ENCODE measurements at regions not wholly inside any gene's neighbourhood (a gene's known extent, or its start where the extent isn't known, plus 50 kb on each side); places are given as distances from the start of the nearest gene placed in this dataset.

DNA sequence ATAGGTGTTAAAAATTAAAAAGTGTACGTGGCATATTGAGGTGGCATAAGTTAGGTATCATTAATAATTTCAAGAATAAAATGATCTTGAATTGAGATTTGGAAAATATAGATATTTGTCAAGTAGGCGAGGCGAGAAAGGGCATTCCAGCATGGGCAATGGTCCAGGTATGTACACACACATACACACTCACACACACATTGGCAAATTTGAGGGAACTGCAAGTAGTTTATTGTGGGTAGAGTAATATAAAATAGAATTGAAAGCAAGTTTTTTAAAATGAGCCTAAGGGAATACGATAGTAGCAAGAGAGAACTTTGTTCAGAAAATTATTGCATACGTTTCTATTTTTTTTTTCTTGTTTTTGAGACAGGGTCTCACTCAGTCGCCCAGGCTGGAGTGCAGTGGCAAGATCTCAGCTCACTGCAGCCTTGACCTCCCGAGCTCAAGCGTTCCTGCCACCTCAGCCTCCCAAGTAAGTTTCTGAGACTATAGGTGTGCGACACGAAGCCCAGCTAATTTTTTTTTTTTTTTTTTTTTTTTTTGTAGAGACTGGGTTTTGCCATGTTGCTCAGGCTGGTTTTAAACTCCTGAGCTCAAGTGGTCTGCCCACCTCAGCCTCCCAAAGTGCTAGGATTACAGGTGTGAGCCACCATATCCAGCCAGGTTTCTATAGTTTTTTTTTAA is 96.7 kb upstream of the SLC39A10 start:
- Histone ChIP-seq H3K27me3 (ENCODE audit: insufficient read depth, low read length) (no peaks in the 10 kb centered on the region), H3K9me3 (ENCODE audit: low read depth, low read length) (no peaks in the 10 kb centered on the region), H3K79me2 (ENCODE audit: insufficient read depth, low read length) (no peaks in the 10 kb centered on the region), H3K4me2 (ENCODE audit: insufficient read depth, low read length) (peak overlapping the region; percentile 35), H3K36me3 (ENCODE audit: insufficient read depth, low read length) (no peaks in the 10 kb centered on the region), H3K27ac (ENCODE audit: low read depth, low read length) (peak overlapping the region; percentile 95), H4K20me1 (ENCODE audit: insufficient read depth, low read length) (no peaks in the 10 kb centered on the region), H3K4me3 (ENCODE audit: insufficient read depth, low read length) (no peak overlapping the region), H3K4me1 (ENCODE audit: insufficient read depth, low read length) (peaks cover 54% of the 10 kb centered on the region), H2AFZ (ENCODE audit: low read length) (no peak overlapping the region)
- no peak for DNase-seq (ENCODE audit: insufficient read length, low spot score, missing footprints)
- no peak for TF ChIP-seq CTCF (IDR thresholded peaks at IDR 0.05; ENCODE audit: extremely low read depth, low read depth, low read length)

DNA sequence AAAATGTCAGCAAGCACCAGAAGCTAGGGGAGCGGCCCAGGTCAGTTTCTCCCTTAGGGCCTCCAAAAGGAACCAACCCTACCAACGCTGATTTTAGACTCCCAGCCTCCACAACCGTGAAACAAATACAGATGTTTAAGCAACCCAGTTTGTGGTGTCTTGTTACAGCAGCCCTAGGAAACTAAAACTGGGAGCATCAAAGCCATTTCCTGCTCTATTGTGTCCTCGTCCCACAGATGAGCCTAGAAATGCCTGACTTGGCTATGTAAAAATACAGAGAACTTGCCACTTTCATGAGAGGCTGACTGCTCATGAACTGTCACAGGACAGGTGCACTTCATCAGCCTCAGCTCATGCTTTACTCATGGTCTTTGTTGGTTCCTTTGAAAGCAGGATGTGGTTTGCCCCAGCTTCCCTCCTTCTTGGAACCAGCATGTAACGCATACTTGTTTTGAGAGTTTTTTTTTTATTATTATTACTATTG is 97.6 kb upstream of the SLC39A10 start:
- Histone ChIP-seq H3K9me3 (ENCODE audit: low read depth, low read length) (no peaks in the 10 kb centered on the region), H3K79me2 (ENCODE audit: insufficient read depth, low read length) (no peaks in the 10 kb centered on the region), H3K4me1 (ENCODE audit: insufficient read depth, low read length) (peaks cover 46% of the 10 kb centered on the region), H3K27ac (ENCODE audit: low read depth, low read length) (peak overlapping the region; percentile 95), H4K20me1 (ENCODE audit: insufficient read depth, low read length) (no peaks in the 10 kb centered on the region), H3K4me3 (ENCODE audit: insufficient read depth, low read length) (no peak overlapping the region), H3K4me2 (ENCODE audit: insufficient read depth, low read length) (no peak overlapping the region), H2AFZ (ENCODE audit: low read length) (peak overlapping the region; percentile 47), H3K27me3 (ENCODE audit: insufficient read depth, low read length) (no peaks in the 10 kb centered on the region), H3K36me3 (ENCODE audit: insufficient read depth, low read length) (no peaks in the 10 kb centered on the region)
- TF ChIP-seq CTCF (IDR thresholded peaks at IDR 0.05; ENCODE audit: extremely low read depth, low read depth, low read length) = no peak
- no peak for DNase-seq (ENCODE audit: insufficient read length, low spot score, missing footprints)

DNA sequence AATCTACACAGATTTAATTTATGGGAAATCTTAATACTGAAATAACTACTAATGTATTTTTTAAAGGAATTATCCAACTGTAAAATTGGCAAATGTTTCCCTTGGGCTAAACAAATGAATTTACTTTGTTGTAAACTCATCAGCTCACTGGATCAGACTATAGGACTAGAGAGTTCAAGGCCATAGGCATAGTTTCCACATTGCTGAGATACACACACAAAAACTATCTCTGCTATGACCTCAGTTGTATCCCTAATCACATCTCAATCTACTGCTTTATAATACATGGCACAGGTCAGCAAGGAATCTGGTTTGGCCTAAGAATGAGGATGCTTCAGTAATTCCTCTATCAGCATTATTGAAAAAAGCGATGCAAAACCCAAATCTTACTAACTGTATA is 101.1 kb upstream of the SLC39A10 start:
- Histone ChIP-seq H3K27me3 (ENCODE audit: insufficient read depth, low read length) (no peaks in the 10 kb centered on the region), H3K9me3 (ENCODE audit: low read depth, low read length) (no peaks in the 10 kb centered on the region), H3K36me3 (ENCODE audit: insufficient read depth, low read length) (no peaks in the 10 kb centered on the region), H4K20me1 (ENCODE audit: insufficient read depth, low read length) (no peaks in the 10 kb centered on the region), H3K79me2 (ENCODE audit: insufficient read depth, low read length) (no peaks in the 10 kb centered on the region), H3K4me2 (ENCODE audit: insufficient read depth, low read length) (no peak overlapping the region), H3K4me1 (ENCODE audit: insufficient read depth, low read length) (peaks cover 19% of the 10 kb centered on the region), H3K27ac (ENCODE audit: low read depth, low read length) (no peak overlapping the region), H3K4me3 (ENCODE audit: insufficient read depth, low read length) (no peak overlapping the region), H2AFZ (ENCODE audit: low read length) (no peak overlapping the region)
- no peak for DNase-seq (ENCODE audit: insufficient read length, low spot score, missing footprints)
- no peak for TF ChIP-seq CTCF (IDR thresholded peaks at IDR 0.05; ENCODE audit: extremely low read depth, low read depth, low read length)

DNA sequence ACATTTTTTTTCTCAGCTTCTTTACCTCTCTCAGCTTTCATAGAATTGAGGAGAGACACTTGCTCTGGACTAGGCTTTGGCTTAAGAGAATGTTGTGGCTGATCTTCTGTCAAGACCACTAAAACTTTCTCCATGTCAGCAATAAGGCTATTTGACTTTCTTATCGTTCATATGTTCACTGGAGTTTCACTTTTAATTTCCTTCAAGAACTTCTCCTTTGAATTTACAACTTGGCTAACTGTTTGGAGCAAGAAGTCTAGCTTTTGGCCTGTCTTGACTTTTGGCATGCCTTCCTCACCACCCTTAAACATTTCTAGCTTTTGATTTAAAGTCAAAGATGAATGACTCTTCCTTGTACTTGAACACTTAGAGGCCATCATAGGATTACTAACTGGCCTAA is 104.4 kb upstream of the SLC39A10 start:
- no peak overlapping the region for H3K4me3 ChIP-seq (ENCODE audit: insufficient read depth, low read length)
- peak overlapping the region; percentile 64 for H2AFZ ChIP-seq (ENCODE audit: low read length)
- H4K20me1 ChIP-seq (ENCODE audit: insufficient read depth, low read length) = no peaks in the 10 kb centered on the region
- H3K9me3 ChIP-seq (ENCODE audit: low read depth, low read length) = no peaks in the 10 kb centered on the region
- no peak for DNase-seq (ENCODE audit: insufficient read length, low spot score, missing footprints)
- H3K27me3 ChIP-seq (ENCODE audit: insufficient read depth, low read length) = no peaks in the 10 kb centered on the region
- H3K4me1 ChIP-seq (ENCODE audit: insufficient read depth, low read length) = no peaks in the 10 kb centered on the region
- H3K79me2 ChIP-seq (ENCODE audit: insufficient read depth, low read length) = no peaks in the 10 kb centered on the region
- peak overlapping the region; percentile 23 for H3K4me2 ChIP-seq (ENCODE audit: insufficient read depth, low read length)
- no peak for TF ChIP-seq CTCF (IDR thresholded peaks at IDR 0.05; ENCODE audit: extremely low read depth, low read depth, low read length)
- H3K27ac ChIP-seq (ENCODE audit: low read depth, low read length) = no peak overlapping the region
- H3K36me3 ChIP-seq (ENCODE audit: insufficient read depth, low read length) = no peaks in the 10 kb centered on the region

Measured in osteoblast (primary cell).